SK-N-MC (cell line): ENCODE measurements at regions not wholly inside any gene's neighbourhood (a gene's known extent, or its start where the extent isn't known, plus 50 kb on each side); places are given as distances from the start of the nearest gene placed in this dataset.
"Not testable (repeated sequence)": the region's sequence is repeated elsewhere in the genome, so short reads cannot be mapped to it uniquely, and the experiment has no call there.

Experiments used
- DNase-seq: peaks from one replicate; pipeline ENCODE4 v3.0.0-alpha.2; 2011; ENCODE audit warnings: low read depth, low spot score
- H3K27ac ChIP-seq: fragments of 200-600 bp; sonication (generic); 2 replicates; pipeline ENCODE4 v1.5.1; 2016; ENCODE audit warnings: mixed run types
- H3K36me3 ChIP-seq: fragments of 200-600 bp; sonication (generic); 2 replicates; pipeline ENCODE4 v1.6.1; 2017; ENCODE audit warnings: antibody characterized with exemption, low read length, mixed read lengths; ENCODE audit not compliant: insufficient read depth
- H3K4me3 ChIP-seq: fragments of 200-600 bp; sonication (generic); 2 replicates; pipeline ENCODE4 v1.5.1; 2016
- H3K9ac ChIP-seq: fragments of 200-600 bp; sonication (generic); 2 replicates; pipeline ENCODE4 v1.8.0; 2017; ENCODE audit warnings: mixed run types, mixed read lengths; ENCODE audit not compliant: insufficient read length
- H3K9me3 ChIP-seq: fragments of 200-600 bp; sonication (generic); 2 replicates; pipeline ENCODE4 v1.6.1; 2017; ENCODE audit warnings: low read depth, mild to moderate bottlenecking, antibody characterized with exemption, low read length, moderate library complexity, mixed read lengths
- EZH2 ChIP-seq: fragments of 200-600 bp; sonication (generic); IDR thresholded peaks from one replicate; pipeline ENCODE4 v1.6.1; 2017; ENCODE audit warnings: antibody characterized with exemption
- FOXP2 ChIP-seq: optimal IDR thresholded peaks from 2 replicates; pipeline ENCODE3; 2011; ENCODE audit warnings: mild to moderate bottlenecking, moderate library complexity; ENCODE audit not compliant: insufficient read depth; ENCODE audit errors: extremely low read length, control extremely low read depth
- POLR2AphosphoS5 ChIP-seq: IDR thresholded peaks from 2 replicates; pipeline ENCODE4 v1.6.1; 2012; ENCODE audit warnings: mild to moderate bottlenecking, low read depth, low read length, borderline replicate concordance

- Histone ChIP-seq H3K36me3 (no peaks in the 10 kb centered on the region), H3K27ac (no peak overlapping the region), H3K4me3 (no peak overlapping the region), H3K9ac (no peak overlapping the region), H3K9me3 (no peaks in the 10 kb centered on the region)
- no peak for TF ChIP-seq POLR2AphosphoS5
- no peak for TF ChIP-seq FOXP2
- no peak for TF ChIP-seq EZH2
- no peak for DNase-seq
Observed at GRCh38 chrX:93468075-93468474, 205.3 kb downstream of the NAP1L3 start.

GRCh38 chrX:93466383-93466782 is 207.0 kb downstream of the NAP1L3 start:
- Histone ChIP-seq H3K4me3 (no peak overlapping the region), H3K9ac (no peak overlapping the region), H3K36me3 (no peaks in the 10 kb centered on the region), H3K9me3 (no peaks in the 10 kb centered on the region), H3K27ac (no peak overlapping the region)
- DNase-seq: no peak
- TF ChIP-seq FOXP2 (no peak), EZH2 (no peak), POLR2AphosphoS5 (no peak)

GRCh38 chrX:93461060-93461459 is 212.3 kb downstream of the NAP1L3 start:
- no peaks in the 10 kb centered on the region for H3K9me3 ChIP-seq
- H3K27ac ChIP-seq: peak overlapping the region; percentile 36; the same call in 1 of the 2 replicates
- H3K4me3 ChIP-seq: no peak overlapping the region
- no peak for DNase-seq
- no peak overlapping the region for H3K9ac ChIP-seq
- no peaks in the 10 kb centered on the region for H3K36me3 ChIP-seq
- TF ChIP-seq FOXP2 (no peak), EZH2 (no peak), POLR2AphosphoS5 (no peak)

- no peak overlapping the region for H3K9ac ChIP-seq
- H3K9me3 ChIP-seq: no peaks in the 10 kb centered on the region
- H3K27ac ChIP-seq: no peak overlapping the region
- no peaks in the 10 kb centered on the region for H3K36me3 ChIP-seq
- no peak overlapping the region for H3K4me3 ChIP-seq
- no peak for DNase-seq
- no peak for TF ChIP-seq FOXP2
- TF ChIP-seq POLR2AphosphoS5: no peak
- no peak for TF ChIP-seq EZH2
Observed at GRCh38 chrX:93454509-93454908, 218.9 kb downstream of the NAP1L3 start.

GRCh38 chrX:93434721-93435120 is 238.7 kb downstream of the NAP1L3 start:
- not testable (repeated sequence) for H3K36me3 ChIP-seq, H3K27ac ChIP-seq, H3K9ac ChIP-seq, H3K9me3 ChIP-seq, DNase-seq, H3K4me3 ChIP-seq

- no peaks in the 10 kb centered on the region for H3K9me3 ChIP-seq
- no peaks in the 10 kb centered on the region for H3K36me3 ChIP-seq
- no peak overlapping the region for H3K27ac ChIP-seq
- H3K9ac ChIP-seq: no peak overlapping the region
- H3K4me3 ChIP-seq: no peak overlapping the region
- no peak for DNase-seq
- TF ChIP-seq FOXP2 (no peak), POLR2AphosphoS5 (no peak), EZH2 (no peak)
Observed at GRCh38 chrX:93428497-93428896, 244.9 kb downstream of the NAP1L3 start.

- no peak overlapping the region for H3K4me3 ChIP-seq
- H3K9me3 ChIP-seq: no peaks in the 10 kb centered on the region
- DNase-seq: no peak
- H3K9ac ChIP-seq: no peak overlapping the region
- TF ChIP-seq EZH2: no peak
- TF ChIP-seq FOXP2: no peak
- TF ChIP-seq POLR2AphosphoS5: no peak
- no peak overlapping the region for H3K27ac ChIP-seq
- no peaks in the 10 kb centered on the region for H3K36me3 ChIP-seq
Observed at GRCh38 chrX:93422693-93423092, 250.7 kb downstream of the NAP1L3 start.

GRCh38 chrX:93420525-93421082 is 252.8 kb downstream of the NAP1L3 start:
- no peak overlapping the region for H3K27ac ChIP-seq
- H3K36me3 ChIP-seq: no peaks in the 10 kb centered on the region
- no peak for DNase-seq
- no peaks in the 10 kb centered on the region for H3K9me3 ChIP-seq
- H3K4me3 ChIP-seq: 0 out of 2 replicates have a peak overlapping the region, but pooled peaks have one; percentile 22
- H3K9ac ChIP-seq: no peak overlapping the region
- TF ChIP-seq FOXP2 (no peak), POLR2AphosphoS5 (no peak), EZH2 (no peak)

GRCh38 chrX:93420090-93420489 is 253.3 kb downstream of the NAP1L3 start:
- Histone ChIP-seq H3K9ac (no peak overlapping the region), H3K4me3 (0 out of 2 replicates have a peak overlapping the region, but pooled peaks have one; percentile 22), H3K27ac (no peak overlapping the region), H3K36me3 (no peaks in the 10 kb centered on the region), H3K9me3 (no peaks in the 10 kb centered on the region)
- no peak for DNase-seq
- TF ChIP-seq FOXP2 (no peak), POLR2AphosphoS5 (no peak), EZH2 (no peak)
